Astrocyte (in vitro differentiated cells and primary cell): ENCODE measurements at regions not wholly inside any gene's neighbourhood (a gene's known extent, or its start where the extent isn't known, plus 50 kb on each side); places are given as distances from the start of the nearest gene placed in this dataset.

Experiments used
- DNase-seq: peaks from one replicate; pipeline ENCODE4 v3.0.0-alpha.2; 2010; ENCODE audit warnings: low read depth
- FAIRE-seq: peaks from 2 replicates; lab custom pipeline; 2011; peaks lifted over from hg19 to GRCh38; lab: Jason Lieb, UNC
- H2AFZ ChIP-seq: 2 replicates; pipeline ENCODE4 v1.6.0; 2012; ENCODE audit warnings: low read depth, low read length, inconsistent platforms
- H3K27ac ChIP-seq: 2 replicates; pipeline ENCODE4 v1.5.1; 2011; ENCODE audit warnings: low read depth, low read length, inconsistent platforms
- H3K27me3 ChIP-seq: 2 replicates; pipeline ENCODE4 v1.6.0; 2011; ENCODE audit warnings: low read length, inconsistent platforms; ENCODE audit not compliant: insufficient read depth
- H3K36me3 ChIP-seq: 2 replicates; pipeline ENCODE4 v1.5.1; 2011; ENCODE audit warnings: low read length, inconsistent platforms; ENCODE audit not compliant: insufficient read depth
- H3K4me1 ChIP-seq: 2 replicates; pipeline ENCODE4 v1.5.1; 2011; ENCODE audit warnings: low read length, inconsistent platforms; ENCODE audit not compliant: insufficient read depth
- H3K4me2 ChIP-seq: 2 replicates; pipeline ENCODE4 v1.6.0; 2012; ENCODE audit warnings: low read length, inconsistent platforms
- H3K4me3 ChIP-seq: 2 replicates; pipeline ENCODE4 v1.5.1; 2011; ENCODE audit warnings: low read depth, mild to moderate bottlenecking, low read length, inconsistent platforms; ENCODE audit not compliant: insufficient read depth
- H3K79me2 ChIP-seq: 2 replicates; pipeline ENCODE4 v1.6.0; 2012; ENCODE audit warnings: mild to moderate bottlenecking, low read length, inconsistent platforms; ENCODE audit not compliant: insufficient read depth
- H3K9ac ChIP-seq: 2 replicates; pipeline ENCODE4 v1.6.0; 2012; ENCODE audit warnings: mild to moderate bottlenecking, low read length, inconsistent platforms
- H3K9me3 ChIP-seq: 2 replicates; pipeline ENCODE4 v1.5.1; 2012; ENCODE audit warnings: low read depth, mild to moderate bottlenecking, low read length, inconsistent platforms; ENCODE audit not compliant: insufficient read depth
- H4K20me1 ChIP-seq: 2 replicates; pipeline ENCODE4 v1.6.0; 2012; ENCODE audit warnings: low read length, inconsistent platforms; ENCODE audit not compliant: insufficient read depth
- H3K27ac Mint-ChIP-seq: one replicate; pipeline ENCODE4 v1.8.0; 2021; ENCODE audit warnings: mild to moderate bottlenecking, mixed read lengths; ENCODE audit not compliant: unreplicated experiment
- H3K27me3 Mint-ChIP-seq: one replicate; pipeline ENCODE4 v1.8.0; 2021; ENCODE audit warnings: low read depth, mixed read lengths; ENCODE audit not compliant: unreplicated experiment
- H3K36me3 Mint-ChIP-seq: one replicate; pipeline ENCODE4 v1.8.0; 2021; ENCODE audit warnings: low read depth, mixed read lengths; ENCODE audit not compliant: unreplicated experiment
- H3K4me1 Mint-ChIP-seq: one replicate; pipeline ENCODE4 v1.8.0; 2021; ENCODE audit warnings: low read depth, mixed read lengths; ENCODE audit not compliant: unreplicated experiment
- H3K4me3 Mint-ChIP-seq: one replicate; pipeline ENCODE4 v1.8.0; 2021; ENCODE audit warnings: mild to moderate bottlenecking, moderate library complexity, mixed read lengths; ENCODE audit not compliant: unreplicated experiment
- H3K9me3 Mint-ChIP-seq: one replicate; pipeline ENCODE4 v1.8.0; 2021; ENCODE audit warnings: mild to moderate bottlenecking, mixed read lengths; ENCODE audit not compliant: unreplicated experiment
- EZH2 ChIP-seq: IDR thresholded peaks from 2 replicates; pipeline ENCODE4 v1.6.1; 2012; ENCODE audit warnings: mild to moderate bottlenecking, low read length, inconsistent platforms; ENCODE audit not compliant: insufficient read depth
- TF ChIP-seq, protein P1 (sequence below): IDR thresholded peaks from 2 replicates; pipeline ENCODE4 v1.5.1; 2011; ENCODE audit warnings: low read depth, mild to moderate bottlenecking, inconsistent platforms, low read length, moderate library complexity; ENCODE audit not compliant: insufficient read depth

DNA sequence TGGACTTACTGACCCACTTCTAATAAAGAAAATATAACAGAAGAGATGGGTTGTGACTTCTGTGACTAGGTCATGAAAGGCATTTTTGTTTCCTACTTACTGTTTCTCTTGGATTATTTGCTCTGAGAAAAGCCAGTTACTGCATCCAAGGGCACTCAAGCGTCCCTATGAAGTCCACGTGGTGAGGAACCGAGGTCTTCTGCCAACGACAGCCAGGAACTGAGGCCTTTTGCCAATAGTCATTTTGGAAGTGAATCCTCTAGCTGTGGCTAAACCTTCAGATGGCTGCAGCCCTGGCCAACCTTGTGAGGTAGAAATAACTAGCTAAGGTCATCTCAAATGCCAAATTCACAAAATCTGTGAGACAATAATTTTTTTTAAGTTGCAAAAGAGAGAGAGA, 449.8 kb upstream of the RGPD4 start:
- Mint-ChIP-seq H3K36me3 (no peaks in the 10 kb centered on the region), H3K4me1 (no peaks in the 10 kb centered on the region), H3K27me3 (no peaks in the 10 kb centered on the region), H3K27ac (no peak overlapping the region), H3K9me3 (peaks cover 3% of the 10 kb centered on the region), H3K4me3 (no peak overlapping the region)
- no peak for FAIRE-seq
- Histone ChIP-seq H3K9me3 (no peaks in the 10 kb centered on the region), H4K20me1 (no peaks in the 10 kb centered on the region), H2AFZ (no peak overlapping the region), H3K4me3 (no peak overlapping the region), H3K4me2 (no peak overlapping the region), H3K36me3 (no peaks in the 10 kb centered on the region), H3K4me1 (no peaks in the 10 kb centered on the region), H3K27ac (no peak overlapping the region), H3K79me2 (no peaks in the 10 kb centered on the region), H3K27me3 (no peaks in the 10 kb centered on the region), H3K9ac (no peak overlapping the region)
- TF ChIP-seq, protein P1, sequence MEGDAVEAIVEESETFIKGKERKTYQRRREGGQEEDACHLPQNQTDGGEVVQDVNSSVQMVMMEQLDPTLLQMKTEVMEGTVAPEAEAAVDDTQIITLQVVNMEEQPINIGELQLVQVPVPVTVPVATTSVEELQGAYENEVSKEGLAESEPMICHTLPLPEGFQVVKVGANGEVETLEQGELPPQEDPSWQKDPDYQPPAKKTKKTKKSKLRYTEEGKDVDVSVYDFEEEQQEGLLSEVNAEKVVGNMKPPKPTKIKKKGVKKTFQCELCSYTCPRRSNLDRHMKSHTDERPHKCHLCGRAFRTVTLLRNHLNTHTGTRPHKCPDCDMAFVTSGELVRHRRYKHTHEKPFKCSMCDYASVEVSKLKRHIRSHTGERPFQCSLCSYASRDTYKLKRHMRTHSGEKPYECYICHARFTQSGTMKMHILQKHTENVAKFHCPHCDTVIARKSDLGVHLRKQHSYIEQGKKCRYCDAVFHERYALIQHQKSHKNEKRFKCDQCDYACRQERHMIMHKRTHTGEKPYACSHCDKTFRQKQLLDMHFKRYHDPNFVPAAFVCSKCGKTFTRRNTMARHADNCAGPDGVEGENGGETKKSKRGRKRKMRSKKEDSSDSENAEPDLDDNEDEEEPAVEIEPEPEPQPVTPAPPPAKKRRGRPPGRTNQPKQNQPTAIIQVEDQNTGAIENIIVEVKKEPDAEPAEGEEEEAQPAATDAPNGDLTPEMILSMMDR, result no peak
- no peak for TF ChIP-seq EZH2
- DNase-seq, result no peak

- H3K27me3 ChIP-seq, result no peaks in the 10 kb centered on the region
- H3K27me3 Mint-ChIP-seq, result no peaks in the 10 kb centered on the region
- TF ChIP-seq, protein P1, result no peak
- no peak for TF ChIP-seq EZH2
- no peak overlapping the region for H3K4me2 ChIP-seq
- H3K4me1 Mint-ChIP-seq, result no peaks in the 10 kb centered on the region
- no peak overlapping the region for H2AFZ ChIP-seq
- H3K27ac ChIP-seq, result no peak overlapping the region
- H3K4me1 ChIP-seq, result no peaks in the 10 kb centered on the region
- no peaks in the 10 kb centered on the region for H4K20me1 ChIP-seq
- H3K9ac ChIP-seq, result no peak overlapping the region
- no peak overlapping the region for H3K4me3 Mint-ChIP-seq
- no peak for DNase-seq
- FAIRE-seq, result no peak
- no peak overlapping the region for H3K27ac Mint-ChIP-seq
- no peaks in the 10 kb centered on the region for H3K9me3 ChIP-seq
- no peaks in the 10 kb centered on the region for H3K36me3 ChIP-seq
- no peaks in the 10 kb centered on the region for H3K36me3 Mint-ChIP-seq
- peaks cover 3% of the 10 kb centered on the region for H3K9me3 Mint-ChIP-seq
- no peaks in the 10 kb centered on the region for H3K79me2 ChIP-seq
- H3K4me3 ChIP-seq, result no peak overlapping the region
These were observed 445.8 kb upstream of the RGPD4 start for GRCh38 chr2:107380912-107381311.

- no peak overlapping the region for H3K9ac ChIP-seq
- no peaks in the 10 kb centered on the region for H3K4me1 ChIP-seq
- Mint-ChIP-seq H3K9me3 (peaks cover 6% of the 10 kb centered on the region), H3K36me3 (no peaks in the 10 kb centered on the region), H3K4me1 (no peaks in the 10 kb centered on the region), H3K27ac (no peak overlapping the region), H3K27me3 (no peaks in the 10 kb centered on the region), H3K4me3 (no peak overlapping the region)
- no peaks in the 10 kb centered on the region for H3K9me3 ChIP-seq
- FAIRE-seq, result no peak
- H3K27ac ChIP-seq, result no peak overlapping the region
- no peaks in the 10 kb centered on the region for H4K20me1 ChIP-seq
- no peak overlapping the region for H3K4me3 ChIP-seq
- DNase-seq, result no peak
- H3K36me3 ChIP-seq, result no peaks in the 10 kb centered on the region
- no peak overlapping the region for H3K4me2 ChIP-seq
- TF ChIP-seq EZH2, result no peak
- TF ChIP-seq, protein P1, result no peak
- no peak overlapping the region for H2AFZ ChIP-seq
- no peaks in the 10 kb centered on the region for H3K27me3 ChIP-seq
- H3K79me2 ChIP-seq, result no peaks in the 10 kb centered on the region
These were observed 443.0 kb upstream of the RGPD4 start for GRCh38 chr2:107383691-107384090.
